ENCODE measurements at regions not wholly inside any gene's neighbourhood (a gene's known extent, or its start where the extent isn't known, plus 50 kb on each side); places are given as distances from the start of the nearest gene placed in this dataset.

DNA sequence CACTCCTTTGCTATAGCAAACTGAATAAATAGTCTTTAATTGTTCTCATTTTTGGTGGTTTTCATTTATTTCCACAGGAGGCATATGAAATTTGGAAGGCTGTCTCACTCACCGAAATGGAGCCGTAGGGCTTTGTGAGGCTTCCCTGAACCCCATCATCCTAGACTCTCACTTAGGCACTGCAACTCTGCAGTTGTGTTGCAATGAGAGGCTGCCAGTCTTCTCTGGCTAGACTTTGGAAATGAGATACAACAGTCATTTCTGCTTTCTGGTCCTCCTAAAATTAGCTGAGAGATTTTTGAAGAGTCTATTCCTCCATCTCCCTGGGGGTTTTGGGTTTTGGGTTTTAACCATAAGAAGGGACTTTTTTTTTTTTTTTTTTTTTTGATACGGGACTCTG, 146.5 kb downstream of the SH3BGRL start:
- Histone ChIP-seq H3K27me3 (replicated peaks) (no peaks in the 10 kb centered on the region), H3K36me3 (replicated peaks) (no peaks in the 10 kb centered on the region), H3K27ac (no peak overlapping the region), H3K4me3 (ENCODE audit: low read depth, low read length) (no peak overlapping the region)
- DNase-seq, result no peak
- TF ChIP-seq, protein P1, sequence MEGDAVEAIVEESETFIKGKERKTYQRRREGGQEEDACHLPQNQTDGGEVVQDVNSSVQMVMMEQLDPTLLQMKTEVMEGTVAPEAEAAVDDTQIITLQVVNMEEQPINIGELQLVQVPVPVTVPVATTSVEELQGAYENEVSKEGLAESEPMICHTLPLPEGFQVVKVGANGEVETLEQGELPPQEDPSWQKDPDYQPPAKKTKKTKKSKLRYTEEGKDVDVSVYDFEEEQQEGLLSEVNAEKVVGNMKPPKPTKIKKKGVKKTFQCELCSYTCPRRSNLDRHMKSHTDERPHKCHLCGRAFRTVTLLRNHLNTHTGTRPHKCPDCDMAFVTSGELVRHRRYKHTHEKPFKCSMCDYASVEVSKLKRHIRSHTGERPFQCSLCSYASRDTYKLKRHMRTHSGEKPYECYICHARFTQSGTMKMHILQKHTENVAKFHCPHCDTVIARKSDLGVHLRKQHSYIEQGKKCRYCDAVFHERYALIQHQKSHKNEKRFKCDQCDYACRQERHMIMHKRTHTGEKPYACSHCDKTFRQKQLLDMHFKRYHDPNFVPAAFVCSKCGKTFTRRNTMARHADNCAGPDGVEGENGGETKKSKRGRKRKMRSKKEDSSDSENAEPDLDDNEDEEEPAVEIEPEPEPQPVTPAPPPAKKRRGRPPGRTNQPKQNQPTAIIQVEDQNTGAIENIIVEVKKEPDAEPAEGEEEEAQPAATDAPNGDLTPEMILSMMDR (IDR thresholded peaks at IDR 0.05; ENCODE audit: low read depth, low read length, missing control alignments), result no peak
- in situ Hi-C loops (cut with HindIII; ENCODE audit: low pct_ligation_motif_present, low sequenced_read_pairs), result no loop called here

GRCh38 chrX:81354954-81355353, 153.1 kb downstream of the SH3BGRL start:
- in situ Hi-C loops (cut with HindIII; ENCODE audit: low pct_ligation_motif_present, low sequenced_read_pairs), result no loop called here
- TF ChIP-seq, protein P1 (IDR thresholded peaks at IDR 0.05; ENCODE audit: low read depth, low read length, missing control alignments), result no peak
- H3K4me3 ChIP-seq (ENCODE audit: low read depth, low read length), result no peak overlapping the region
- no peaks in the 10 kb centered on the region for H3K27me3 ChIP-seq (replicated peaks)
- H3K27ac ChIP-seq, result no peak overlapping the region
- H3K36me3 ChIP-seq (replicated peaks), result no peaks in the 10 kb centered on the region
- DNase-seq, result no peak

GRCh38 chrX:81355436-81355835, 153.5 kb downstream of the SH3BGRL start:
- Histone ChIP-seq H3K27me3 (replicated peaks) (no peaks in the 10 kb centered on the region), H3K4me3 (ENCODE audit: low read depth, low read length) (no peak overlapping the region), H3K27ac (no peak overlapping the region), H3K36me3 (replicated peaks) (no peaks in the 10 kb centered on the region)
- no peak for DNase-seq
- TF ChIP-seq, protein P1 (IDR thresholded peaks at IDR 0.05; ENCODE audit: low read depth, low read length, missing control alignments), result no peak
- in situ Hi-C loops (cut with HindIII; ENCODE audit: low pct_ligation_motif_present, low sequenced_read_pairs), result no loop called here

GRCh38 chrX:81367291-81367690, 165.4 kb downstream of the SH3BGRL start:
- no peak for DNase-seq
- TF ChIP-seq, protein P1 (IDR thresholded peaks at IDR 0.05; ENCODE audit: low read depth, low read length, missing control alignments), result no peak
- H3K36me3 ChIP-seq (replicated peaks), result no peaks in the 10 kb centered on the region
- H3K4me3 ChIP-seq (ENCODE audit: low read depth, low read length), result no peak overlapping the region
- H3K27ac ChIP-seq, result no peak overlapping the region
- no peaks in the 10 kb centered on the region for H3K27me3 ChIP-seq (replicated peaks)
- in situ Hi-C loops (cut with HindIII; ENCODE audit: low pct_ligation_motif_present, low sequenced_read_pairs), result no loop called here

DNA sequence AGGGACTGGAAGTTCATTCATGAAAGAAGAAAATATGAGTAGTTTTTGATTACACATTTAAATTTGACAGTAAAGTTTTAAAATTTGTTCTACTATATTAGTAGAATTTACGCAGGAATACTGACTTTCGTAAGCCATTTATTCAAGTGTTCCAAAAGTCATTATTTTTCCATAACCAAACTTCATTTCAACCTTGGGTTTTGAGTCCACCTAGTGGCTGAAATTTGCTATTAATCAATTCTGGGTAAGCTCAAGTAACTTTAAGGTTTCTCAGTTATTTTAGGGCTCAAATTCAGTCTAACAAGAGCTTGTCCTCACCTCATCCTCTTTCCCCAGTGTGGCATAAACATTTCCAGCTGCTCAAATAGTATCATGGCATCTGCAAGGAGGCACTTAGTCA, 175.4 kb downstream of the SH3BGRL start:
- in situ Hi-C loops (cut with HindIII; ENCODE audit: low pct_ligation_motif_present, low sequenced_read_pairs), result no loop called here
- TF ChIP-seq, protein P1 (IDR thresholded peaks at IDR 0.05; ENCODE audit: low read depth, low read length, missing control alignments), result peak; percentile 40
- Histone ChIP-seq H3K4me3 (ENCODE audit: low read depth, low read length) (no peak overlapping the region), H3K36me3 (replicated peaks) (no peaks in the 10 kb centered on the region), H3K27me3 (replicated peaks) (no peaks in the 10 kb centered on the region), H3K27ac (no peak overlapping the region)
- peak; percentile 3 for DNase-seq

DNA sequence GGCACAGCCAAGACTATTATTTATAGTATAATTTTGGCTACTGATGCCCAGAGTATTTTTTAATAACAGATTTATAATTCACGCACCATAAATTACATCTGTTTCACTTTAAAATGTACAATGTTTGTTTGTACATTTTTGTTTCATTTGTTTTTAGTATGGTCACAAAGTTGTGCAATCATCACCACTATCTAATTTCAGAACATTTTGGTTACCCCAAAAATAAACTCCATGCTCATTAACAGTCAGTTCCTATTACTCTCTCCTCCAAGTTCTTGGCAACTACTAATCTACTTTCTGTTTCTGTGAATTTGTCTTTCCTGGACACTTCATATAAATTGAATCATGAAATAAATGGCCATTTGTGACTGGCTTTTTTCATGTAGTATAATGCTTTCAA, 176.7 kb downstream of the SH3BGRL start:
- Histone ChIP-seq H3K27ac (no peak overlapping the region), H3K36me3 (replicated peaks) (no peaks in the 10 kb centered on the region), H3K4me3 (ENCODE audit: low read depth, low read length) (no peak overlapping the region), H3K27me3 (replicated peaks) (no peaks in the 10 kb centered on the region)
- no peak for DNase-seq
- TF ChIP-seq, protein P1 (IDR thresholded peaks at IDR 0.05; ENCODE audit: low read depth, low read length, missing control alignments), result no peak
- in situ Hi-C loops (cut with HindIII; ENCODE audit: low pct_ligation_motif_present, low sequenced_read_pairs), result no loop called here
